DMS 273 (cell line): ENCODE measurements at regions not wholly inside any gene's neighbourhood (a gene's known extent, or its start where the extent isn't known, plus 50 kb on each side); places are given as distances from the start of the nearest gene placed in this dataset.
"Not testable (repeated sequence)": the region's sequence is repeated elsewhere in the genome, so short reads cannot be mapped to it uniquely, and the experiment has no call there.

ENCODE experiments used
- DNase-seq: peaks from one replicate; lab custom pipeline; 2025; ENCODE audit not compliant: unreplicated experiment; lab: John Stamatoyannopoulos, UW

DNA sequence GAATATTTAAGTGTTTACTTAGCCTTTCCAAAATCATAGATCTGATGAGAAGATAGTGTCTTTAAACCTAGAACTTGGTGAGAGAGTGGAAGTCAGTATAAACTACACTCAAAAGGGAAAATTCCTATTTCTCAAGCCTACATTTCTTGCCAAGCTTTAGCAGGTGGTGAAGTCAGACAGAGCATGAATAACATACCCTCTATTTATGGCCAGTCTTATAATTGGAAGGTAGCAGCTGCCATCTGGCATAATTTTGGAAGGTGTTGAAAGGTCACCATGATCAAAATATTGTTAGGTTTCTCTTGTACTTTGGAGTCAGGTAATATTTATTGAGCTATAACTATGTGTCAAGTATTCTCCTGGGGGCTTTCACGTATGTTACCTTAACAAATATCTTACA lies 729.3 kb upstream of the KIF2B start:
- peak; percentile 81 for DNase-seq

DNA sequence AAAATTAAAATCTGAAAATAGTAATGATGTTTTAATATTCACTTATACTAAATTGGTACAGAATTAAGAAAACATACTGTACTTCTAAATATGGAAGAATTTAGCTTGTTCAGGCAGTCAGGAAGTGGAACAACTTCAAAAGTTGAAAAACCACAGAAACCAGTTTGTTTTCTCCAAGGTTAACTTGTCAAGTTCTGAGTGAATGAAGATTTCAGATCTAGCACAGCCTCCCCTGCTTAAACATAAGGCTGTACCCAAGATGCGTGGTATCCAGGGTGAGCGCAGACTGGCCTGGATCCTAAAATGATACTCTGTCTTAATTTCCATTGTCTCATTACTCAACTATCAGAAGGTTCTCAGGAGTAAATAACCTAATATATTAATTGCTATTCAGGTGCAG lies 730.7 kb upstream of the KIF2B start:
- DNase-seq = no peak

DNA sequence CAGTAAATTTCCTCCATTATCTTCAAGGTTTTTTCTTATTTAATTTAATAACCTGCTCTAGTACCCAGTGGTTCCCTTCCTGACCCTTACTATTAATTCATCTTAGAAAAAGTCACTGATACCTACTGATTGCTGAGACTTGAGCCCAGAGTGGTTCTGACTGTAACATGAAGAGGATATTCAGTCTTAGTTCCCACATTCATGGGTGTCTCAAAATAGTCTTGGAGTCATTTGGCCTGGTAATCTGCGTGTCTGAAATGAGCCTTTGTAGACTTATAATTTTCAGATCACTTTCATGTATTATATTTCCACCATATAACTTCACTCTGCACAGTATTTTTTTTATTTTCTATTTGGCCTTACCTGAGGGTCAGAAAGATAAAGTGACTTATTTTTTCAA lies 732.0 kb upstream of the KIF2B start:
- DNase-seq = no peak

DNA sequence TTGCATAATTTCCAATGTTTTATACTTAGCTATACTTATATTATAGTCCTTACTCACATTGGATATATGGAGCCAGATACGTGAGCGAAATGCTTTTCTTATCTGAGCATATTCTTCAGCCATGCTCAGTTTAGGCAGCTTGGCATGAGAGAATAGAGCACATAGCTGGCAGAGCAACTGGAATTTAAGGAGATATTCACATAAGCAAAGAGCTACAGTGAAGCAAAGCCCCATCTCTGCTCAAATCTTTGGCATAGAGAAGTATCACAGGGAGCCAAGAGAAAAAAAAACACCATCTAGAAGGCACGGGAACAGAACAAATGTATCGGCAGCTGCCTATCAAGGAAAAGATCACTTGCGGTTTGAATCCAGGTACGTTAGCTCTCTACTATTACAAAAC lies 734.2 kb upstream of the KIF2B start:
- DNase-seq = peak; percentile 55

DNA sequence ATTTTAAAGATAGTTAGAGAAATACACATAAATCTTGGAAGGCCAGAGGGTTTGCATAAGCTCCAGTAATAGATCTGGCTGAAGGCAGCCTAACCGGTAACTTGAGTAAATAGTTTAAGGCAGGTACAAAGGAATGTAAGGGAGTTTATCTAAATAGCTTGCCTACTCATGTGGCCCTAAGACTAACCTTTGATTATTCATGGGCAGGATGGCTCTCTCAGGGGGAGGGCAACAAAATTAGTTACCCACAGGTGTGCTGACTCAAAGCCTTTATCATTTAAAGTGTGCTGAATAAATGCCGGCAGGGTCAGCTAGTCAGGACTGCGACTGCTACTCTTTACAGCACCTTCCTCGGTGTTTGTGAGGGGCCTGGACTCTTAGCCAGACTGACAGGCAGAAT lies 761.3 kb upstream of the KIF2B start:
- no peak for DNase-seq

DNA sequence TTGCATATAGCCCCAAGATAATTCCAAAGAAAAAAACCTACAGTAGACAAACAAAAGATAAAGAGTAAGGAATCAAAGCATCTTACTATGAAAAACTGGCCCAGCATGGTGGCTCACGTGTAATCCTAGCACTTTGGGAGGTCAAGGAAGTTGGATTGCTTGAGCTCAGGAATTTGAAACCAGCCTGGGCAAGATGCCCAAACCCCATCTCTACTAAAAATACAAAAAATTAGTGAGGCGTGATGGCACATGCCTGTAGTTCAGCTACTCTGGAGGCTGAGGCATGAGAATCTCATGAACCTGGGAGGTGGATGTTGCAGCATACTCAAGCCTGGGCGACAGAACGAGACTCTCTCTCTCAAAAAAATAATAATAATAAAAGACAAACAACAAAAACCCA lies 764.7 kb upstream of the KIF2B start:
- peak; percentile 63 for DNase-seq

DNA sequence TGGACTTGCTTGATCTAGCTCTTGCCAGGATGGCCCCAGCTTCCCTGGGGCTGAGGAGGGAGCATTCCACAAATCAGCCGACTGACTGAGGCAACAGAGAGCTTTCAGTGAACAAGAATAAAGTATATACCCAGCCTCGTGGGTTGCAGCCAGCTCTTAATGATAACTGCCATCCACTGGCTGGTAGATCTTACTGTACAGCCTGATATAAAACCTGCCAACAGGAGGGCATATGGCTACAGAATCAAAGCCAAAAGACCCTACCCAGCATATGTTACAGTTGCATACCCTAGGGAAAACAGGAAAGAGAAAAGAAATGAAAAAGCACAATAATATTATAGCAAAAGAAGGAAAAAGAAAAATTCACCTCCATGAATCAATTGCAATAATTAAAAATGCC lies 775.9 kb upstream of the KIF2B start:
- peak; percentile 49 for DNase-seq

DNA sequence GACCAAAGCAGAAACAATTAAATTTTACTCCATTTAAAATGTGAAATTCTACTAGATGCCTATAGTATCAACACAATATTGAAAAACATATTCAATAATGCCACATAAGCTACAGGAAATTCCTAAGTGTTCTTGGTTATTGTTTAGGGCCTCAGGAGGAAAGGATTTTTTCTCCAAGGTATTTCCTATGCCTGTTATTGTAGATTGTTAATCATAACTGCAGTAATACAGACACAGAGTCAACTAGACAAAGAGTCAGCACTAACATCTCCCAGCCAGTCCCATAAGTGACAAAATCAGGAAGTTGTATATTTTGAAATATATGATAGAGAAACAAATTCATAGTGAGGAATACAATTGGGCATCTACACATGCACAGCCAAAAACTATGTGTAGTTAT lies 782.7 kb upstream of the KIF2B start:
- DNase-seq = no peak

DNA sequence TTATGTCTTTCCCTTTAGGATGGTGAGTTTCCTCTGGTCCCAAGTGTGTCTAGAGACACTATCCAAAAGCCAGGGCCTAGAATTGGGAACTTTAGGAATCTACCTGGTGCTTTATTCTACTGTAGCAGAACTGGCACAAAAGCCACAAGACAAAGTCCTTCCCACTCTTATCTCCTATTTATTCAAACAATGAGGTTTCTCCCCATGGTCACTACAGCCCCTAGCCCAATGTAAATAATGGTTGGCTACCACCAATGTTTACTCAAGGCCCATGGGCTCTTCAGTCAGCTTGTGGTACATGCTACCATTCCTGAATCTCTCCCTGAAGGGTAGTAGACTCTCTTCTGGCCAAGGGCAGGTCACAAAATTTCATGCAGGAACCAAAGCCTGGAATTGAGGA lies 789.4 kb upstream of the KIF2B start:
- peak; percentile 7 for DNase-seq

DNA sequence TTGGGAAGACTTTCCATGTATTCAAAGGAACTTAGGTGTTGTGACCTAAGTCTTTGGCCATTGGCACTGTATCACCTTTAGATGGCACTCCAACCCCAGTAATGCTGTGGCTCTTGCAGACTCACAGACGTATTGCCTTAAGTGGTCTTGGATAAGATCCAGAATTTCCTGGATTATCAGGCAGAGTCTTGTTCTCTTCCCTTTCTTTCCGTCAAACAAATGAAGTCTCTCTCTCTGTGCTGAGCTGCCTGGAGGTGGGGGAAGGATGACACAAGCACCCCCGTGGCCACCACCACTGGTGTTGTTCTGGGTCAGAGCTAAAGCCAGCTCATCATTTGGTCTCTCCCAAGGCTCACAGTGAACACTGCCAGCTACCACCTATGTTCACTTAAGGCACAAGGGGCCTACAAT lies 789.9 kb upstream of the KIF2B start:
- DNase-seq = peak; percentile 95

DNA sequence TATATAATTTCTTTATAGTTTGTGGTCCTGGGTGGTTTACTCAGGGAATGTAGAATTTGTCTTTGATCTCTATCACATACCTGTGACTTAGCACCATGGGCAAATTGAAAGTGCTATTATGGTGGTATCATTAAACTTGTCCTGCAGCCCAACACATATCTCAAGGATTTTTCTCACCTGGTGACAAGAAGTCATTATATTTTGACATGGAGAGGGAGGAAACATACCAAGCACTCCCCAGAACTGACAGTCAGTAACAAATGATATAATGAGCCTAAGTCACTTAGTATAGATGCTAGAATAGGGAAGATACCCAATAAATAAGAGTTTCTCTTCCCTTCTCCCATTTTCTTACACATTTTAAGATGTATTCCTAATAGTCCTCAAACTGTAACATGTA lies 805.5 kb upstream of the KIF2B start:
- DNase-seq = no peak

DNA sequence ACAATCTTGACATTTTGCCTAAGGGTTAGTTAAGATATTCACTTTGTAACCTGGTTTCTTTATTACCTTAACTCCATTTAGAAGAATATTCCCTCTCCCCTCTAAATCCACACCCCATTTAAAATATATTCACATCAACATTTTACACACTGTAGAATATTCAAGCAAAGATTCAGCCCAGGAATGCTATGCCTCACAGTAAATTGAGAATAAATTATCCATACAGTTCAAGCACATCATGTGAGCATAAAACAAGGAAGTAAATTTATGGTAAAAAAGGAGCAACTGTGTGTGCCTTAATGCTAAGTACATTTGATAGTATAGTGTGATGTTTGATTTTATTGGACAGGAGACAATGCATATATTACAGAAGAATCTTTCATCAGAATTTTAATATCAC lies 806.6 kb upstream of the KIF2B start:
- DNase-seq = no peak

DNA sequence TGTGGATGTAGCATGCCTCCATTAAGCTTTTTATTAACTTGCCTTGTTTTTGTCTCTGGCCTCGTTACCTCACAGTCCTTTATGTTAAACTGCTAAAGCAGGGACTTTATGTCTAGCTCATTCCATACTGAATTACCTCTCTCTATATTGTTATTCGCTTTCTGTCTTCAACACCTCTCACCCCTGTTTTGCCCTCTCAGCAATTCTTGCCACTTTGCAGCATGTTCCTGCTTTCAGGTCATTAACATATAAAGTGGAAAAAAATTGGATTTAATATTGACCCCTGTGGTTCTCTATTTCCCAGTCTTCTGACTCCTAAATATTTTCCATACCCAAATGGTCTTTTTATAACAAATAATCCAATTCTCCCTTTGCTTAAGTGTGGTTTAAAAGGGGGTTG lies 810.4 kb upstream of the KIF2B start:
- DNase-seq = no peak

DNA sequence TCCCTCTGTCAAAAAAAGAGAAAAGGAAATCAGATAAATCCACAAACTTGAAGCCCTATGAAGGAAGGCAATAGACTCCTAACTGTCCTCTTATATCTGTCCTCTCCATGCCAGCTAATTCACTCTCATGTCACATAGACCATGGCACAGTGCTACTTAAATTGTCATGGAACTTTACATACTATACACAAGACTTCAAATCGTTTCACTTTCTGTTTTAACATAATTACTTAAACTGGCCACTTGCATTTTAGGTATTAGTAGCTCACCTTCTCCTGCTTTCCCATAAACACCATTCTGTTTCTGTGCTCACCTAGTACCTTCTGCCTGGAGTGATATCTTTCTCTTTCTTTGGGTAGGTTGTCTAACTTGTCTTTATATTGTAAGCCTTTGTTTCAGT lies 816.7 kb upstream of the KIF2B start:
- no peak for DNase-seq

DNA sequence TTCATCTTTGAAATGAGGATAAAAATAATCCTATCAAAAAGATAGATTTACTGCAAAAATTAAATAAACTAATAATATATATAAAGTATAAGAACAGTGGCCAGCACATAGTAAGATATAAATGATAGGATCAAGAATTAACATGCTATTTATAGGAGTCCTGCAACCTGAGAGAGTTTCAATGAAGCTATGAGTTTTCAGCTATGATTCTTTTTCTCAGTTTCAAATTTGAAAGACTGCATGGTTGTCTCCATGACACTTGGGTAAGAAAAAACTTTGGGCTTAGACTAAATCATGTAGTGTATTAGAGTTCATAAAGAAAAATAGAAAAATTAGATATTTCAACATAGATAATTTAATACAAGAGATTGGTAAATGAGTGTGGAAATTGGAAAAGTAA lies 817.8 kb upstream of the KIF2B start:
- no peak for DNase-seq

DNA sequence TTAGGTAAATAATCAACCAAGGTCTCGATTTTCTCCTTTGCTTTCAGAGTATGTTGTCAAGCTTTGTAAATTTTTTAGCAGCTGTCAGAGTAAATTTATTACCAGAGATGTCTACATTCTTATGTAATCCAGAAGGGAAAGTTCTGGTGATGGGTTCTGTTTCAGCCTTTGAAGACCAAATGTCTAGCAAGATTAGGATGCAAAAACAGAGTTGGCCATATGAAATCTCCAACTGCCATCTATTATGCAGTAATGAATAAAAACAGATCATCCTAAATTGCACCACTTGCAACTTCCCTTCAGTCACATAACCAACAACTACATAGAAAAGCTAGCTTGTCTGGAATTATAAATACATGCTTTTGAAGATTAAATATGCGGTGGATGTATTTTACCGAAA lies 826.8 kb upstream of the KIF2B start:
- DNase-seq = no peak

DNA sequence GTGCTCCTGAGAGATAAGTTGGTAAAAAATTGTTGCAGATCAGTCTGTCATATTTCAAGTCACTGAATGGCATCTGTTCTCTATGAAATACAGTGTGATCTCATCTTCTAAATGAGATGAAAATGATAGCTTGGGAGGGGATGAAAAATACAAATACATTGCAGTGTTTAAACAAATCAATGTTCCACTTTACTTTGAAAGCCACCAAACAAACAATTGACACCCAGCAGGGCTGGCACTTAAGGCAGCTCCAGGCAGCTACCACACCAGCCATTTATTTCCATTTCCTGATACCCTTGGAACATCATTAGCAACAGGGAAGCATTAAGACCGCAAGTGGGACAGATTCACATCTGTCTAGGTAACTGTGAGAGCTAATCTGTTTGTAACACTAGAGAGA lies 827.6 kb upstream of the KIF2B start:
- DNase-seq = no peak

DNA sequence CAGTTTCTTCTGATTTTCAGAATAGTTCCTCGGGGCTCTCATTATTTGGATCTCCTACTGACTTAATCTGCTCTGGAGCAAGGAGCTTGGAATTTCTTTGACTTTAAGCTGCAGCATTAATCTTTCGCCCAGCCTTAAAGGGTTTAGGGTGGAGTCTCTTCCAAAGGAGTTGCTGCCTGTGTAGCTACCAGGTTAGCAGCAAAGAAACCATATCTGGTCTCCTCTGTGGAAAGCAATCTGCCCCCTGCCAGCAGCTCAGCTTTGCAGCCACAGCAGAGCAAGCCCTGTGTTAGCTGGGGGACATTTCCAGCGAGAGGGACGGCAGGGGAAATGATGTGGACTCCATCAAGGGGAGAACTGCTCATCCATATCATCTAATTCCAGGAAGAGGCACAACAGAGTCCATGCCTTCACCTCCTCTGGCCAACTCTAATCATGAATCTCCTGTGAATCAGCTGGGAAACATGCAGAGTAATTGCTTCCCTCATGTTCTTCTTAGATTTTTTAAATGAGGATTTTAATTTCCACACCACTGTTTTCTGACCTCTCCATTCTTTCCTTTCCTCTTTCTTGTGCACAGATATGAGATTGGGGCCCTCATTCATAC lies 827.6 kb upstream of the CA10 start:
- DNase-seq = no peak

DNA sequence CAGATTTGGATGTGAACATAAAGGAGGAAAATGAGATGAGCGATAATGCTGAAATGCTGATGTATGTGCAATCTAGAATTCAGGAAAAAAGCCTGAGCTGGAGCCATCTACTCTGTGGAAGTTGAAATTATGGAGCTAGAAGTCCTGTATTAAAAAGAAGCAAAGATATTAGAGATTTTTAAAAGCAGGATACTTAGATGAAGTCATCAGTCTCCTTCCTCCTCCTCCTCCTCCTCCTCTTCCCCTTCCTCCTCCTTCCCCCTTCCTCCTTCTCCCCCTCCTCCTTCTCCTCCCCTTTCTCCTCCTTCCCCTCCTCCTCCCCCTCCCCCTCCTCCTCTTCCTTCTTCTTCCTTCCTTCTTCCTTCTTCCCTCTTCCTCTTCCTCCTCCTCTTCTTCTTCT lies 823.8 kb upstream of the CA10 start:
- no peak for DNase-seq

DNA sequence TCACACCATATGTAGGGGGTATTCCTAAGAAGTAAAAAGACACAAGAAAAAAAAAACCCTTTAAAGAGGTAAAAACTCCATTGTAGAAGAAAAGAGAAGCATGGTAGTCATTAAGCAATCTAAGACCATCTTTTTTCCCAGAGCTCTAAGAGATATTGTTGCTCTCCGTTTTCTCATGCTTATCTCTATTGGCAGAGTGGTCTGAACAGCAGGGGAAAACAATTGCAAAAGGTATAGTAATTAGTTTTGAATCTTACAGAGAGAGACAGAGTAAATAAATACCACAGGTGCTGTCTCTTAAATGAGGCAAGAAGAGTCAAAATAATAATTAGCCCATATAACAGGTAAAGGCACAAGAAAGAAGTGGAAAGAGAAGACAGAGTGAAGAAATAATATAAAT lies 821.4 kb upstream of the CA10 start:
- DNase-seq = no peak

DNA sequence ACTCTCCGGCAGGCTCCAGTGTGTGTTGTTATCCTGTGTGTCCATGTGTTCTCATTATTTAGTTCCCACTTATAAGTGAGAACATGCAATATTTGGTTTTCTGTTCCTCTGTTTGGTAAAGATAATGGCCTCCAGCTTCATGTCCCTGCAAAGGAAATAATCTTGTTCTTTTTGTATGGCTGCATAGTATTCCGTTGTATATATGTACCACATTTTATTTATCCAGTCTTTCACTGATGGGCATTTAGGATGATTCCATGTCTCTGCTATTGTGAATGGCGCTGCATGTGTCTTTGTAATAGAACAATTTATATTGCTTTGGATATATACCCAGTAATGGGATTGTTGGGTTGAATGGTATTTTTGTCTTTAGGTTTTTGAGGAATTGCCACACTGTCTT lies 807.3 kb upstream of the CA10 start:
- no peak for DNase-seq

DNA sequence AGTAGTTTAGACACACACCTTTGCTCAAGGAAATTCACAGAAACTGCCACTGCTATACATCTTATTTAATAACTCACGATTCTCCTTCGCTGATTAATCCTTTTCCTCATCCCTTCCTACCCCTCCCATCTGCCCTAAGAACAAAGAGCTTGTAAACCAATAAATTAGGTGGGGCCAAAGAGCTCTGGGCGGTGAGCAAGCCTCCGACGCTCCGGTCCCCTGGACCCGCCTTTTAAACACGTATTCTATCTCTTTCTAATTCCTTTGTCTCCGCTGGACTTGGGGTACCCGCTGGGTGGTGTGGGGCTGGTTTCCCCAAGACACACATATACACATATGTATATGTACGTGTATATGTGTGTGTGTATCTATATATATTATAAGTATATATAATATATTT lies 803.2 kb upstream of the CA10 start:
- not testable (repeated sequence) for DNase-seq

DNA sequence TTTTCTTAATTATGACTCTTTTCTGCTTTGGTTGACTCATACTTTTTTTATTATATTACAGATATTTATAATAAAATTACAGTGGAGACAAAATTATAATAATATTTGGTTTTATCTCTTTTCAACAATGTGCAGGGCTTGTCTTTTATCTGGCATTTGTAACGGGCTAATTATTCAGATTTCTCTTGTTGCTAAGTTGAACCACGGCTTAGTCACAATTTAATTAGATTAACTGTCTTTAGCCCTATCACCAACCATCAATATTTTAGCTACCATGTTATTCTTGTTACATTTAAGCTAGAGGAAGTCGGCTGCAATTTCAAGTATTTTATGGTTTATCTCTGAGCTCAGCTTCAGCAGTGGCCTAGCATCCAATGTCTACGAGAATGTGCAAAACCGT lies 798.9 kb upstream of the CA10 start:
- DNase-seq = no peak

DNA sequence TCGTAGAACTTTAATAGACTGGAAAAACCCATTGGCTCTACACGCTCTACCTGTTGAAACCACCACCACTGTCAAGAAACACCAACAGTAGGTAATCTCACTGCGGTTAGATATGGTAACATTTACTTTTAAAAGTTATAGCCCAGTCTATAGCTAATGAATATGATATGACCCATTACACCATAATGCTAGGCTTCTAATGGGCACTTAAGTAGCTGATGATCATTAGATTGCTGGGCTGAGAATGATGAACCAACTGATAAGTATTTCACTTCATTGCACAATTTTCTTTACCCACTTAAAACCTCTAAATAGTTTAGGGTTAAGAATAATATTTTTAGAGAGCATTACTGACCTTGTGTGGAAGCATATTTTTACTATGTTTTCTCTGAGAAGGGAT lies 788.9 kb upstream of the CA10 start:
- DNase-seq = no peak
